ENCODE measurements at regions not wholly inside any gene's neighbourhood (a gene's known extent, or its start where the extent isn't known, plus 50 kb on each side); places are given as distances from the start of the nearest gene placed in this dataset.

GRCh38 chr2:8534386-8534728, 147.5 kb upstream of the ID2 start:
- H3K4me1 ChIP-seq (ENCODE audit: control insufficient read depth in 1 of 2, insufficient read depth in 1 of 2, low read depth in 1 of 2, low read length in 1 of 2), result peaks cover 65 to 68% of the 10 kb centered on the region in 2 experiments
- peak overlapping the region; percentile 81 for H3K27ac ChIP-seq
- H3K4me3 ChIP-seq (ENCODE audit: low read depth in 1 of 2, low read length in 1 of 2), result peak overlapping the region; percentile 13 to 42
- no peaks in the 10 kb centered on the region for H3K9me3 ChIP-seq
- no peaks in the 10 kb centered on the region for H3K36me3 ChIP-seq
- no peak for TF ChIP-seq CTCF (IDR thresholded peaks at IDR 0.05)
- no peaks in the 10 kb centered on the region for H3K27me3 ChIP-seq

DNA sequence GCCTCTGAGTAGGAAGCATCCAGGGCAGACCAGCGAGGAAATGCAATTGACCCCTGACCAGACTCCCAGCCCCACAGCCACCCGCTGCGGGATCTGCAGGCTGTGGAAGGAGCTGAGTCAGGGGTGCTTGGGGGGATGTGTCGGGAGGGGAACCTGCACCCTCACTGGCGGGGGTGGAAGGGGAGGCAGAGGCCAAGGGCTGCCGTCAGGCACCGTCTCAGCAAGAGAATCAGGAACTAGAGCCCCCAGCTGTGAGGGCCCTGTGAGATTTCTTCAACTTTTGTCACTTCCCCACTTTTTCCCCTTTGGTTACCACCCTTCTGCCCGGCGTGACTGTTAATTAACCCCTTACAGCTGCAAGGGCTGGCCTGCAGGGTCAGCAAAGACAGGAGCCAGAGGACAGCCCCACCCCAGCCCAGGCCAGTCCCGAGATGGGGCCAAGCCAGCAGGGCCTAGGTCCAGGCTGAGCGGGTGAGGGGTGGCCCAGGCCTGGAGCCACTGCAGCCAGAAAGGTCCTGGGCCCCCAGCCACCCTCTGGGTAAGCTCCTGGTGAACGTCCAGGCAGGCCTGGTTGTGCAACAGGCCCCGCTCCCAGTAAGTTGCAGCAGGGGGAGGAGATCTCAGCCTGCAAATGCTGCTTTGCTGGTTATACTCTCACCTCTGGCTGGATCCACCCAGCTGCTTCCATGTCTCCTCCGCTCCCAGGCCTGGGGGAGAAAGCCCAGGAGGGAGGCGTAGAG, 147.0 kb upstream of the ID2 start:
- no peak for TF ChIP-seq CTCF (IDR thresholded peaks at IDR 0.05)
- no peaks in the 10 kb centered on the region for H3K27me3 ChIP-seq
- peak overlapping the region; percentile 81 for H3K27ac ChIP-seq
- H3K4me1 ChIP-seq (ENCODE audit: control insufficient read depth in 1 of 2, insufficient read depth in 1 of 2, low read depth in 1 of 2, low read length in 1 of 2), result peaks cover 68 to 69% of the 10 kb centered on the region in 2 experiments
- H3K4me3 ChIP-seq (ENCODE audit: low read depth in 1 of 2, low read length in 1 of 2), result peak overlapping the region; percentile 40 to 42
- no peaks in the 10 kb centered on the region for H3K36me3 ChIP-seq
- no peaks in the 10 kb centered on the region for H3K9me3 ChIP-seq

DNA sequence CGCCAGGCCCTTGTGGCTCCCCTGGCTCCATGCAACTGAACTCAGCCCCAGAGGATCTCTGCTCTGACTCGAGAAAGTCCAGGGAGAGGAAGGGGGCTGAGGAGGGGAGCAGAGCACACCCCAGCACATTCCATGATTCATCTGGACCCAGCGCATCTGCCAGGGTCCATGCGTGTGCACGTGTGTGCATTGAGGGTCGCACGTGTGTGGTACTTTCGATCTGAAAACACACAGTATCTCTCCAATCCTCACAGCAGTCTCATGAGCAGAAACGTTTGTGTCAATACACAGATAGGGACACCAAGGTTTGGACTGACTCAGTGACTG, 146.4 kb upstream of the ID2 start:
- no peaks in the 10 kb centered on the region for H3K9me3 ChIP-seq
- TF ChIP-seq CTCF (IDR thresholded peaks at IDR 0.05), result no peak
- H3K36me3 ChIP-seq, result no peaks in the 10 kb centered on the region
- H3K4me1 ChIP-seq (ENCODE audit: control insufficient read depth in 1 of 2, insufficient read depth in 1 of 2, low read depth in 1 of 2, low read length in 1 of 2), result peaks cover 68 to 69% of the 10 kb centered on the region in 2 experiments
- no peaks in the 10 kb centered on the region for H3K27me3 ChIP-seq
- peak overlapping the region; percentile 81 for H3K27ac ChIP-seq
- H3K4me3 ChIP-seq (ENCODE audit: low read depth in 1 of 2, low read length in 1 of 2), result peak overlapping the region; percentile 40 to 42

DNA sequence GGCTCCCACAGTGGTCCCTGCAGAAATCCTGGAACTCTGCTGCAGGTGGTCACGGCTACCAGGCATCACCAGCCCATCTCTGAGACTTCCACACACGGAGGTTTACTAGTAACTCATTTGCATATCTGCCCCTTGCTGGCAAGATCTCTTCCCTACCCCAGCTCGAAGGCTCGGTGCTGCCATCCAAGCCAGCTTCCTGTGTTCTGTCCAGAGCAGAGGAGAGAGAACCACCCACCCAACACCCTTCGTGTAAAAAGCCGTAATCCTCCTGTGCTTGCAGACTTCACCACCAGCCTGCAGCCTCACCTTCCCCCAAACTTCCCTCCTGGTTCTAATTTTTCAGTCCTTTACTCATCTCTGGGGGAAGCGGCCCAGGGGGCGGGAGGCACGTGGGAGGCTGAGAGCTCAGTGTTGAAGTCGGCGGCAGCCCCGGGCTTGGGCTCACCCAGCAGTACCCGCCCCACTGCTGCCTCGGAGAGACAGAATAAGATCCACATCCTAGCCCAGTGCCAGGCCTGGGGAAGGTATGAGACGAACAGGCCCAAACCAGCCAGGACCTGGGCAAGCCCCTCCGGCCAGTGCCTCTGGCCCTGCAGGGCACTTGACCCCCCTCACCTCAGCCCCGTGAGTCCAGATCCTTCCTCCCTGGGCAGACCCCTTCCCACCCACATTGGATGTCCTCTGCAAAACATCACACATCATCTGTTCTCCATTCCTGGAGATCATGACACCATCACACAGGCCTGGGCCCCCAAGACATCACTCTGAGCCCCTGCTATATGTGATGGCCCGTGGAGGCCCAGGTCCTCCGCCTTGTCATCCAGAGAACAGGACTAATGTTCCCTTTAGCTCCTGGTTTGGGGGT, 145.8 kb upstream of the ID2 start:
- no peaks in the 10 kb centered on the region for H3K9me3 ChIP-seq
- H3K27me3 ChIP-seq, result no peaks in the 10 kb centered on the region
- H3K4me1 ChIP-seq (ENCODE audit: control insufficient read depth in 1 of 2, insufficient read depth in 1 of 2, low read depth in 1 of 2, low read length in 1 of 2), result peaks cover 65 to 67% of the 10 kb centered on the region in 2 experiments
- TF ChIP-seq CTCF (IDR thresholded peaks at IDR 0.05), result no peak
- H3K27ac ChIP-seq, result peak overlapping the region; percentile 81
- H3K4me3 ChIP-seq (ENCODE audit: low read depth in 1 of 2, low read length in 1 of 2), result peak overlapping the region; percentile 40 to 42
- H3K36me3 ChIP-seq, result no peaks in the 10 kb centered on the region

DNA sequence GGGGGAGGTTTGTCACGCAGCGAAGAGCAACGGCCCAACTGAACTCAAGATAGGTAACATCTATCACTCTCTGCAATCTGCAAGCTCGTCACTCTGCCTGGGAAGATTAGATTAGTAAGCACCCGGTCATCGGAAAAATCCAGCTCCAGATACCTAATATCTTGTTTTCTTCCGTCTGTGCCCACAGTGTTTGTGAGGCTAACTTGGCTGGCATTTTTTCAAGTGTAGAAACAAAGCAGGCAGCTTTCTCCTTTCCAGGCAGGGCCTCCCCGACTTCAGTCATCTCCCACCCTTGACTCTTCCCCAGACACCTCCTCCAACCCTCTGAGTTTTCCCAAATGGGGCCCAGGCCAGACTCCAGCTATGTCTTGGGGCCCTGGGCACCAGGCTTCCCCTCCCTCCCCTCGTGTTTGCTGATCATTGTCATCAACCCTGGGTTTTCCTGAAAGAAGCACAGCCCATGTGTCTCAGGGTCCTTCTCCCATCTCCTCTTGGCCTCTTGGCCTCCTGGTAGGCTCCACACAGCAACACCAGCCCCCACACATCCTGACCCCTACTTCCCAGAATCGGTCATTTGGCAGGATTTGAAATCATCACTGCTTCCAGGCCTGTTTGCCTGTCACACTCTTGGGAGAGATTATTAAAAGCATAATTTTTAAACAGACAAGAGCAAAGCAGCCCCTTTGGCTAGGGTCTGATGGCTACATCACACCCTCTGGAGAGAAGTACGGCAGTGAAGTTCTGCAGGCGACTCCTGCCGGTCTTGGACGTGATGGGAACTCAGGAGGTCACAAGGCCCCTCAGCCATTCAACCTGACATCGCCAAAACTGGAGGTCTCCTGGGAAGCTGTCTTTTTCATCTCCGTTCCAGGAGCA, 144.9 kb upstream of the ID2 start:
- H3K27ac ChIP-seq, result peak overlapping the region; percentile 2
- H3K9me3 ChIP-seq, result no peaks in the 10 kb centered on the region
- H3K4me1 ChIP-seq (ENCODE audit: control insufficient read depth in 1 of 2, insufficient read depth in 1 of 2, low read depth in 1 of 2, low read length in 1 of 2), result peaks cover 65 to 67% of the 10 kb centered on the region in 2 experiments
- H3K36me3 ChIP-seq, result no peaks in the 10 kb centered on the region
- no peak overlapping the region for H3K4me3 ChIP-seq (ENCODE audit: low read depth in 1 of 2, low read length in 1 of 2)
- H3K27me3 ChIP-seq, result no peaks in the 10 kb centered on the region
- no peak for TF ChIP-seq CTCF (IDR thresholded peaks at IDR 0.05)
